T-cell (primary cell): ENCODE measurements at regions not wholly inside any gene's neighbourhood (a gene's known extent, or its start where the extent isn't known, plus 50 kb on each side); places are given as distances from the start of the nearest gene placed in this dataset.

Source experiments
- ATAC-seq, 4 experiments: fragments of 200-7000 bp in 3 of 4; fragments of 150-1000 bp in 1 of 4; cut with Tn5 transposase; replicated peaks in 1 of 4; 1 replicate in 3 of 4; 2 replicates in 1 of 4; pipeline ENCODE4 v1.10.0; 2021; ENCODE audit warnings: moderate library complexity in 3 of 4, mild to moderate bottlenecking in 2 of 4, moderate number of reproducible peaks in 1 of 4
- CTCF ChIA-PET, 2 donors: fragments of 300-600 bp; sonication (Branson Sonifier 250); formaldehyde crosslinking; loops; one replicate each; lab custom pipeline; 2022; ENCODE audit warnings: antibody characterized with exemption in 2 of 2; lab: Charles Lee
- POLR2A ChIA-PET, 2 donors: fragments of 300-600 bp; sonication (Branson Sonifier 250); formaldehyde crosslinking; loops; one replicate each; lab custom pipeline; 2022; ENCODE audit warnings: antibody characterized with exemption in 2 of 2; lab: Charles Lee
- DNase-seq, 35 experiments: peaks; one replicate each; pipeline versions ENCODE4 v3.0.0 to v3.0.0-alpha.2; 2013 to 2023
- H3K27ac ChIP-seq: one replicate; pipeline ENCODE4 v1.5.1; 2013; ENCODE audit warnings: low read length
- H3K27me3 ChIP-seq, 2 experiments: replicated peaks in 1 of 2; 1 replicate in 1 of 2; 2 replicates in 1 of 2; pipeline versions ENCODE4 v1.6.1 to v1.7.0; 2013; ENCODE audit warnings: low read length in 1 of 2, mixed read lengths in 1 of 2; ENCODE audit not compliant: control insufficient read depth in 2 of 2, insufficient read depth in 2 of 2; ENCODE audit errors: extremely low read depth in 1 of 2
- H3K36me3 ChIP-seq, 2 donors: 1 replicate in 1 of 2; 2 replicates in 1 of 2; pipeline versions ENCODE4 v1.6.1 to v1.7.0; 2013; ENCODE audit warnings: low read length in 1 of 2; ENCODE audit not compliant: control insufficient read depth in 2 of 2, insufficient read depth in 1 of 2; ENCODE audit errors: extremely low read depth in 1 of 2
- H3K4me1 ChIP-seq, 2 experiments: 1 replicate in 1 of 2; 2 replicates in 1 of 2; pipeline versions ENCODE4 v1.6.1 to v1.7.0; 2013; ENCODE audit warnings: low read length in 2 of 2, mixed read lengths in 1 of 2; ENCODE audit not compliant: insufficient read depth in 2 of 2, control insufficient read depth in 1 of 2; ENCODE audit errors: extremely low read depth in 1 of 2
- H3K4me3 ChIP-seq, 2 donors: 1 replicate in 1 of 2; 2 replicates in 1 of 2; pipeline versions ENCODE4 v1.5.1 to v1.7.0; 2013; ENCODE audit warnings: mild to moderate bottlenecking in 2 of 2, low read length in 1 of 2, moderate library complexity in 1 of 2; ENCODE audit not compliant: control insufficient read depth in 1 of 2; ENCODE audit errors: extremely low read depth in 1 of 2
- H3K9me3 ChIP-seq: 2 replicates; pipeline ENCODE4 v1.7.0; 2013
- H3K27ac Mint-ChIP-seq, 2 donors: one replicate each; pipeline ENCODE4 v1.8.0; 2020 to 2021; ENCODE audit warnings: mild to moderate bottlenecking in 2 of 2, mixed read lengths in 2 of 2
- H3K27me3 Mint-ChIP-seq, 2 donors: one replicate each; pipeline ENCODE4 v1.8.0; 2021 to 2022; ENCODE audit warnings: mixed read lengths in 2 of 2
- H3K36me3 Mint-ChIP-seq: one replicate; pipeline ENCODE4 v1.8.0; 2021; ENCODE audit warnings: mixed read lengths
- H3K4me1 Mint-ChIP-seq, 3 donors: one replicate each; pipeline ENCODE4 v1.8.0; 2020 to 2022; ENCODE audit warnings: mixed read lengths in 3 of 3, mild to moderate bottlenecking in 1 of 3
- H3K4me3 Mint-ChIP-seq, 3 donors: one replicate each; pipeline ENCODE4 v1.8.0; 2020 to 2022; ENCODE audit warnings: mild to moderate bottlenecking in 3 of 3, mixed read lengths in 3 of 3, moderate library complexity in 3 of 3
- H3K9me3 Mint-ChIP-seq, 3 donors: one replicate each; pipeline ENCODE4 v1.8.0; 2020 to 2022; ENCODE audit warnings: mixed read lengths in 3 of 3
- WGBS: methylation state at CpG from one replicate; pipeline ENCODE4 v1.1.5; 2013; ENCODE audit warnings: missing lambda C conversion rate; ENCODE audit not compliant: insufficient coverage; 5-methylcytosine and 5-hydroxymethylcytosine counted together

GRCh38 chr6:170232186-170233002, 58.5 kb downstream of the DLL1 start:
- Histone ChIP-seq H3K27ac (no peak overlapping the region), H3K9me3 (no peaks in the 10 kb centered on the region), H3K4me1 (no peaks in the 10 kb centered on the region), H3K4me3 (no peak overlapping the region), H3K27me3 (peaks cover 0 to 16% of the 10 kb centered on the region in 2 experiments), H3K36me3 (no peaks in the 10 kb centered on the region)
- H3K27ac Mint-ChIP-seq: no peak overlapping the region
- ChIA-PET CTCF (no interaction called here), POLR2A (no interaction called here)
- H3K9me3 Mint-ChIP-seq: no peaks in the 10 kb centered on the region
- no peak overlapping the region for H3K4me3 Mint-ChIP-seq
- H3K36me3 Mint-ChIP-seq: no peaks in the 10 kb centered on the region
- WGBS: 92% methylated on average over 15 of the region's 24 CpGs
- no peak for ATAC-seq
- H3K27me3 Mint-ChIP-seq: no peaks in the 10 kb centered on the region
- DNase-seq: no peak
- H3K4me1 Mint-ChIP-seq: no peaks in the 10 kb centered on the region

- DNase-seq (no peak), ATAC-seq (no peak)
- no peaks in the 10 kb centered on the region for H3K9me3 ChIP-seq
- H3K27me3 Mint-ChIP-seq: no peaks in the 10 kb centered on the region
- ChIA-PET CTCF (no interaction called here), POLR2A (no interaction called here)
- no peak overlapping the region for H3K4me3 ChIP-seq
- no peaks in the 10 kb centered on the region for H3K4me1 Mint-ChIP-seq
- H3K36me3 Mint-ChIP-seq: no peaks in the 10 kb centered on the region
- no peak overlapping the region for H3K27ac Mint-ChIP-seq
- no peaks in the 10 kb centered on the region for H3K36me3 ChIP-seq
- H3K27ac ChIP-seq: no peak overlapping the region
- no peaks in the 10 kb centered on the region for H3K4me1 ChIP-seq
- H3K27me3 ChIP-seq: peaks cover 0 to 20% of the 10 kb centered on the region in 2 experiments
- WGBS: 73% methylated on average over 17 of the region's 22 CpGs
- no peaks in the 10 kb centered on the region for H3K9me3 Mint-ChIP-seq
- no peak overlapping the region for H3K4me3 Mint-ChIP-seq
Observed at GRCh38 chr6:170231293-170232185, 59.3 kb downstream of the DLL1 start.

- H3K36me3 ChIP-seq: no peaks in the 10 kb centered on the region
- no peak overlapping the region for H3K27ac ChIP-seq
- Mint-ChIP-seq H3K27me3 (no peaks in the 10 kb centered on the region), H3K36me3 (no peaks in the 10 kb centered on the region), H3K27ac (no peak overlapping the region), H3K4me3 (no peak overlapping the region), H3K4me1 (no peaks in the 10 kb centered on the region), H3K9me3 (no peaks in the 10 kb centered on the region)
- ATAC-seq: no peak
- H3K9me3 ChIP-seq: no peaks in the 10 kb centered on the region
- WGBS: 83% methylated on average over 17 of the region's 19 CpGs
- POLR2A ChIA-PET: no interaction called here
- no peaks in the 10 kb centered on the region for H3K4me1 ChIP-seq
- H3K27me3 ChIP-seq: peaks cover 0 to 16% of the 10 kb centered on the region in 2 experiments
- CTCF ChIA-PET: no interaction called here
- DNase-seq: no peak
- no peak overlapping the region for H3K4me3 ChIP-seq
Observed at GRCh38 chr6:170230520-170231292, 60.2 kb downstream of the DLL1 start.

DNA sequence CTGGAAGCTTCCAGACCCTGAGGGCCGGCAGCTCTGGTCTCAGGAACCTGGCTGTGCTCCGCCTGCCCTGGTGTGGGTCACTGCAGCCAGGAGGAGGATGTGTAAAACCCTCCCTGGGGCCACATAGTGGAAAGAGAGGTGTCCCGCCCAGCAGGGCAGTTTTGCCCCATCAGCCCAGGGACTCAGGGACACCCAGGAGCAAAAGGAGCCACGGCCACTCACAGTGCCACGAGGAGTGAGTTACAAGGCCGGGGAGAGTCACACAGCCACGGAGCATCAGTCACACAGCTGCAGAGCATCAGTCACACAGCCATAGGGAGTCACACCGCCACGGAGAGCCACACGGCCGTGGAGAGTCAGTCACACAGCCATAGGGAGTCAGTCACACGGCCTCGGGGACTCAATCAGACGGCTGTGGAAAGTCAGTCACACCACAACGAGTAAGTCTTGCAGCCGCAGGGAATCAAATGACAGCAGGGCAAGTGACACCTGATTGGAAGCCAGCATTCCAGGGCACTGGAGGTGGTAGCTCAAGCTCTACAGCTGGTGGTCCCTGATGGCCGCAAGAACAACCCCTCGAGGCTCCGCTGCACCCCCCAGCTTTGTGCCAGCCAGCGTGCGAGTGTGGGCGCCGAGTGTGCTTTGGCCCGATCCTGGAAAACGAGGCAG, 60.9 kb downstream of the DLL1 start:
- ChIA-PET POLR2A (no interaction called here), CTCF (no interaction called here)
- no peak for ATAC-seq
- WGBS: 87% methylated on average over 23 of the region's 25 CpGs
- Mint-ChIP-seq H3K4me3 (no peak overlapping the region), H3K4me1 (no peaks in the 10 kb centered on the region), H3K36me3 (no peaks in the 10 kb centered on the region), H3K9me3 (no peaks in the 10 kb centered on the region), H3K27ac (no peak overlapping the region), H3K27me3 (no peaks in the 10 kb centered on the region)
- Histone ChIP-seq H3K4me1 (no peaks in the 10 kb centered on the region), H3K4me3 (no peak overlapping the region), H3K36me3 (no peaks in the 10 kb centered on the region), H3K27me3 (peaks cover 0 to 19% of the 10 kb centered on the region in 2 experiments), H3K9me3 (no peaks in the 10 kb centered on the region), H3K27ac (no peak overlapping the region)
- DNase-seq: no peak

DNA sequence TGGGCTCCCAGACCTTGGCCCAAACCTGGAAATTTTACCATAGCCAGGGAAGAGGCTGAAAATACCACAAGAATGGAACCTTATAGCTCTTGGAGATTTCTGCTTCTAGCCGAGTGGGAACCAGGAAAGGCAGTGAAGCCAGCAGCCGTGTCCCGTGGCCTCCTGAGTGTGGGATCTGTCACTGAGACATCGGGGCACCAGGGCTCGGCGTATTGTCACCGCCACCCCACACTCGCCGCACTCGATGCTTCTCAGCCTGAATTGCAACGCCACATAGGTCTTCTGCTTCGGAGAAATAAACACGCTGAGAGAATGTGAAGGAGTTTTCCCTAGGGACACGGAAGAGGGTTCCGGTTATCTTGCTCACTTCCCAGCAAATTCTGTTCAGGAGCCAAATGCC, 61.5 kb downstream of the DLL1 start:
- Mint-ChIP-seq H3K4me3 (no peak overlapping the region), H3K27ac (no peak overlapping the region), H3K36me3 (no peaks in the 10 kb centered on the region), H3K4me1 (no peaks in the 10 kb centered on the region), H3K27me3 (no peaks in the 10 kb centered on the region), H3K9me3 (no peaks in the 10 kb centered on the region)
- ChIA-PET POLR2A (no interaction called here), CTCF (no interaction called here)
- ATAC-seq (no peak), DNase-seq (no peak)
- no peak overlapping the region for H3K27ac ChIP-seq
- no peaks in the 10 kb centered on the region for H3K9me3 ChIP-seq
- no peaks in the 10 kb centered on the region for H3K4me1 ChIP-seq
- H3K27me3 ChIP-seq: peaks cover 0 to 19% of the 10 kb centered on the region in 2 experiments
- no peak overlapping the region for H3K4me3 ChIP-seq
- 92% methylated on average over 15 of the region's 15 CpGs for WGBS
- H3K36me3 ChIP-seq: no peaks in the 10 kb centered on the region

- no peaks in the 10 kb centered on the region for H3K27me3 Mint-ChIP-seq
- Histone ChIP-seq H3K4me1 (no peaks in the 10 kb centered on the region), H3K27me3 (peaks cover 0 to 19% of the 10 kb centered on the region in 2 experiments), H3K4me3 (no peak overlapping the region), H3K27ac (no peak overlapping the region), H3K36me3 (no peaks in the 10 kb centered on the region), H3K9me3 (no peaks in the 10 kb centered on the region)
- ATAC-seq (no peak), DNase-seq (no peak)
- no peaks in the 10 kb centered on the region for H3K9me3 Mint-ChIP-seq
- 79% methylated on average over 7 of the region's 14 CpGs for WGBS
- no peak overlapping the region for H3K27ac Mint-ChIP-seq
- H3K36me3 Mint-ChIP-seq: no peaks in the 10 kb centered on the region
- CTCF ChIA-PET: no interaction called here
- H3K4me3 Mint-ChIP-seq: no peak overlapping the region
- POLR2A ChIA-PET: no interaction called here
- H3K4me1 Mint-ChIP-seq: peaks cover 0 to 3% (median 0%) of the 10 kb centered on the region in 3 donors
Observed at GRCh38 chr6:170228946-170229310, 62.0 kb downstream of the DLL1 start.
